GM12873 (cell line): ENCODE measurements at regions not wholly inside any gene's neighbourhood (a gene's known extent, or its start where the extent isn't known, plus 50 kb on each side); places are given as distances from the start of the nearest gene placed in this dataset.

ENCODE experiments used
- CTCF ChIP-seq: IDR thresholded peaks from 2 replicates; pipeline ENCODE4 v1.5.1; 2012; ENCODE audit warnings: low read depth, mild to moderate bottlenecking, moderate library complexity, low read length, control low read depth; ENCODE audit not compliant: insufficient read depth; ENCODE audit errors: missing control alignments

- TF ChIP-seq CTCF, result no peak
Observed at GRCh38 chr4:160814726-160815125, 1349.1 kb downstream of the FSTL5 start.

GRCh38 chr4:160818571-160818970, 1345.2 kb downstream of the FSTL5 start:
- TF ChIP-seq CTCF, result no peak

GRCh38 chr4:160819791-160820190, 1344.0 kb downstream of the FSTL5 start:
- TF ChIP-seq CTCF, result no peak

- no peak for TF ChIP-seq CTCF
Observed at GRCh38 chr4:160824481-160824880, 1339.3 kb downstream of the FSTL5 start.

- no peak for TF ChIP-seq CTCF
Observed at GRCh38 chr4:160825644-160826338, 1338.0 kb downstream of the FSTL5 start.

- TF ChIP-seq CTCF, result no peak
Observed at GRCh38 chr4:160826339-160826679, 1337.5 kb downstream of the FSTL5 start.

- TF ChIP-seq CTCF, result no peak
Observed at GRCh38 chr4:160831165-160831922, 1332.5 kb downstream of the FSTL5 start.
